Activated T-helper 2 cell treated with anti-CD3 and anti-CD28 coated beads, Interferon-gamma antibody, Interleukin-2, Interleukin-4, amounts not matched to agents 10 μg/mL and 5 μg/mL and 100 μg/mL, durations not matched to agents 14 hours and 24 hours and 36 hours (primary cell): ENCODE measurements at regions not wholly inside any gene's neighbourhood (a gene's known extent, or its start where the extent isn't known, plus 50 kb on each side); places are given as distances from the start of the nearest gene placed in this dataset.
A peak's percentile ranks its signal among the peaks of the same experiment; 100 is the strongest.
"Not testable (repeated sequence)": the region's sequence is repeated elsewhere in the genome, so short reads cannot be mapped to it uniquely, and the experiment has no call there.

ENCODE experiments used
- DNase-seq: peaks from one replicate; pipeline ENCODE4 v3.0.0; 2021; ENCODE audit warnings: low spot score
- H3K27ac Mint-ChIP-seq: one replicate; pipeline ENCODE4 v1.8.0; 2021; ENCODE audit warnings: mixed read lengths
- H3K27me3 Mint-ChIP-seq: one replicate; pipeline ENCODE4 v1.8.0; 2021; ENCODE audit warnings: low read depth, mixed read lengths
- H3K36me3 Mint-ChIP-seq: one replicate; pipeline ENCODE4 v1.8.0; 2021; ENCODE audit warnings: low read depth, mixed read lengths
- H3K4me1 Mint-ChIP-seq: one replicate; pipeline ENCODE4 v1.8.0; 2021; ENCODE audit warnings: low read depth, mixed read lengths
- H3K4me3 Mint-ChIP-seq: one replicate; pipeline ENCODE4 v1.8.0; 2021; ENCODE audit warnings: low read depth, mild to moderate bottlenecking, moderate library complexity, mixed read lengths
- H3K9me3 Mint-ChIP-seq: one replicate; pipeline ENCODE4 v1.8.0; 2021; ENCODE audit warnings: mixed read lengths
- intact Hi-C: fragments of 100-400 bp; cut with micrococcal nuclease; formaldehyde crosslinking; loops from one replicate; pipeline ENCODE4 v1.15.1; 2023

- H3K4me3 Mint-ChIP-seq: no peak overlapping the region
- H3K36me3 Mint-ChIP-seq: no peaks in the 10 kb centered on the region
- intact Hi-C loops: no loop called here
- no peaks in the 10 kb centered on the region for H3K9me3 Mint-ChIP-seq
- no peak overlapping the region for H3K27ac Mint-ChIP-seq
- H3K4me1 Mint-ChIP-seq: no peaks in the 10 kb centered on the region
- DNase-seq: no peak
- peaks cover 10% of the 10 kb centered on the region for H3K27me3 Mint-ChIP-seq
These were observed 134.5 kb downstream of the FAM53A start for GRCh38 chr4:1549638-1550035.

GRCh38 chr4:1548827-1549637 lies 135.1 kb downstream of the FAM53A start:
- H3K4me1 Mint-ChIP-seq, intact Hi-C loops, H3K36me3 Mint-ChIP-seq, H3K4me3 Mint-ChIP-seq, H3K27ac Mint-ChIP-seq, H3K9me3 Mint-ChIP-seq: not testable (repeated sequence)
- H3K27me3 Mint-ChIP-seq: peaks cover 10% of the 10 kb centered on the region
- peak; percentile 43 for DNase-seq

GRCh38 chr4:1547856-1548826 lies 136.0 kb downstream of the FAM53A start:
- H3K9me3 Mint-ChIP-seq: no peaks in the 10 kb centered on the region
- peaks cover 10% of the 10 kb centered on the region for H3K27me3 Mint-ChIP-seq
- no peak for DNase-seq
- H3K4me1 Mint-ChIP-seq: no peaks in the 10 kb centered on the region
- no peaks in the 10 kb centered on the region for H3K36me3 Mint-ChIP-seq
- no peak overlapping the region for H3K27ac Mint-ChIP-seq
- intact Hi-C loops: no loop called here
- H3K4me3 Mint-ChIP-seq: no peak overlapping the region

- H3K4me3 Mint-ChIP-seq: no peak overlapping the region
- intact Hi-C loops: no loop called here
- no peaks in the 10 kb centered on the region for H3K4me1 Mint-ChIP-seq
- no peak for DNase-seq
- H3K27ac Mint-ChIP-seq: no peak overlapping the region
- peaks cover 10% of the 10 kb centered on the region for H3K27me3 Mint-ChIP-seq
- no peaks in the 10 kb centered on the region for H3K9me3 Mint-ChIP-seq
- H3K36me3 Mint-ChIP-seq: no peaks in the 10 kb centered on the region
These were observed 136.8 kb downstream of the FAM53A start for GRCh38 chr4:1547131-1547855.

DNA sequence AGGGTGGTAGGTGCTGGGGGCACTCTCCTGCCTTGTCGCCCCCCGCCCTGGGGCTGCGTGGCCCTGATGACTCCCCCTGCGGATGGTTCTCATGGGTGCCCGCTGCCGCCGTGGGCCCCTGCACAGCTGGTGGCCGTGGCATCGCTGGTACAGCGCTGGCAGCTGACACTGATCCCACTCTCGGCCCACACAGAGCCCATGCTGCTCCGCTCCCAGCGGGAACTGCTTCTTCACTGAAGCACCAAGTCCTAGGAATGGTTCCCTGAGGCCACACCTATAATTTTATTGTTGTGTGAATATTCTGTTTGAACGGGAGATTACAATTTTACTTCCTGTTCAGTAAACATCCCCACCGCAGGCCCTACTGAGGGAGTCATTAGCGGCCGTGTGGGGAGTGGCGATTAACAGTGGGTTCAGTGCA lies 138.6 kb upstream of the NKX1-1 start:
- Mint-ChIP-seq H3K9me3 (no peaks in the 10 kb centered on the region), H3K27me3 (peaks cover 10% of the 10 kb centered on the region), H3K4me1 (no peaks in the 10 kb centered on the region), H3K27ac (no peak overlapping the region), H3K4me3 (no peak overlapping the region), H3K36me3 (no peaks in the 10 kb centered on the region)
- DNase-seq: no peak
- intact Hi-C loops: no loop called here

- intact Hi-C loops, H3K9me3 Mint-ChIP-seq, H3K4me1 Mint-ChIP-seq, H3K27ac Mint-ChIP-seq, DNase-seq, H3K4me3 Mint-ChIP-seq, H3K36me3 Mint-ChIP-seq: not testable (repeated sequence)
- peaks cover 10% of the 10 kb centered on the region for H3K27me3 Mint-ChIP-seq
These were observed 138.2 kb upstream of the NKX1-1 start for GRCh38 chr4:1544435-1544834.

- no peak for DNase-seq
- intact Hi-C loops: no loop called here
- peaks cover 10% of the 10 kb centered on the region for H3K27me3 Mint-ChIP-seq
- no peak overlapping the region for H3K4me3 Mint-ChIP-seq
- H3K36me3 Mint-ChIP-seq: no peaks in the 10 kb centered on the region
- H3K4me1 Mint-ChIP-seq: no peaks in the 10 kb centered on the region
- no peaks in the 10 kb centered on the region for H3K9me3 Mint-ChIP-seq
- no peak overlapping the region for H3K27ac Mint-ChIP-seq
These were observed 137.7 kb upstream of the NKX1-1 start for GRCh38 chr4:1543976-1544375.

DNA sequence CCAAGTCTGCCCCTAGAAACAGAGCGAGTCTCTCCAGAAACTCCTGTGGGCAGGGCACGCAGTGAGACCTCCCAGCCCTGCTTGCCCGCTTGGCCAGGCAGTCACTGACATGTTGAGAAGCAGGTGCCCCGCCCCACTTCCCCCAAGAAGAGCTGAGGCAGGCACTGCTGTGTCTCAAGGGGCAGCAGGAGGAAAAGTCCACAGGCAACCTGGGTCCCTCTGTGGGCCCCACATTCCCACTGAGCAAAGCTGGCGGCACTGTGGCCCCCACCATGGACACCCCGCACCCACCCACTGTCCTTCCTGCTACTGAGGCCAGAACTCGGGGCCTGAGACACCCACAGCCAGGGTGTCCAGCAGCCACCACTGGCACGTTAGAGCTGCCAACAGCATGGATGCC lies 137.3 kb upstream of the NKX1-1 start:
- Mint-ChIP-seq H3K4me3 (no peak overlapping the region), H3K9me3 (no peaks in the 10 kb centered on the region), H3K27ac (no peak overlapping the region), H3K4me1 (no peaks in the 10 kb centered on the region), H3K27me3 (peaks cover 8% of the 10 kb centered on the region), H3K36me3 (no peaks in the 10 kb centered on the region)
- intact Hi-C loops: no loop called here
- DNase-seq: no peak

- H3K27ac Mint-ChIP-seq: no peak overlapping the region
- no peaks in the 10 kb centered on the region for H3K36me3 Mint-ChIP-seq
- H3K4me3 Mint-ChIP-seq: no peak overlapping the region
- H3K4me1 Mint-ChIP-seq: no peaks in the 10 kb centered on the region
- intact Hi-C loops: no loop called here
- H3K9me3 Mint-ChIP-seq: no peaks in the 10 kb centered on the region
- no peak for DNase-seq
- H3K27me3 Mint-ChIP-seq: peaks cover 6% of the 10 kb centered on the region
These were observed 136.5 kb upstream of the NKX1-1 start for GRCh38 chr4:1542516-1543320.

- Mint-ChIP-seq H3K4me1 (no peaks in the 10 kb centered on the region), H3K9me3 (no peaks in the 10 kb centered on the region)
These were observed 135.9 kb upstream of the NKX1-1 start for GRCh38 chr4:1542226-1542490.

GRCh38 chr4:1541449-1542225 lies 135.4 kb upstream of the NKX1-1 start:
- no peak for DNase-seq
- Mint-ChIP-seq H3K4me1 (no peaks in the 10 kb centered on the region), H3K4me3 (no peak overlapping the region), H3K36me3 (no peaks in the 10 kb centered on the region), H3K27me3 (no peaks in the 10 kb centered on the region), H3K27ac (no peak overlapping the region), H3K9me3 (no peaks in the 10 kb centered on the region)
- intact Hi-C loops: no loop called here

More at GRCh38 chr4:1542226-1542490, 135.9 kb upstream of the NKX1-1 start:
- Mint-ChIP-seq H3K36me3 (no peaks in the 10 kb centered on the region), H3K27ac (no peak overlapping the region), H3K27me3 (peaks cover under 1% of the 10 kb centered on the region), H3K4me3 (no peak overlapping the region)
- intact Hi-C loops: no loop called here
- no peak for DNase-seq
